ACC112 (cell line): ENCODE measurements at regions not wholly inside any gene's neighbourhood (a gene's known extent, or its start where the extent isn't known, plus 50 kb on each side); places are given as distances from the start of the nearest gene placed in this dataset.

Experiments used
- H2AFZ ChIP-seq: fragments of 200-600 bp; sonication (generic); one replicate; pipeline ENCODE4 v1.6.0; 2017; ENCODE audit warnings: antibody characterized with exemption, low read length; ENCODE audit not compliant: unreplicated experiment
- H3K27ac ChIP-seq: fragments of 200-600 bp; sonication (generic); 2 replicates; pipeline ENCODE4 v1.5.1; 2014; ENCODE audit warnings: low read depth, mild to moderate bottlenecking, antibody characterized with exemption, low read length, moderate library complexity
- H3K27me3 ChIP-seq: fragments of 200-600 bp; sonication (generic); 2 replicates; pipeline ENCODE4 v1.6.1; 2014; ENCODE audit warnings: mild to moderate bottlenecking, antibody characterized with exemption, low read length, moderate library complexity, mixed read lengths; ENCODE audit not compliant: insufficient read depth
- H3K36me3 ChIP-seq: fragments of 200-600 bp; sonication (generic); 2 replicates; pipeline ENCODE4 v1.6.1; 2016; ENCODE audit warnings: mild to moderate bottlenecking, antibody characterized with exemption, low read length, moderate library complexity, mixed read lengths; ENCODE audit not compliant: insufficient read depth
- H3K4me1 ChIP-seq: fragments of 200-600 bp; sonication (generic); one replicate; pipeline ENCODE4 v1.6.1; 2016; ENCODE audit warnings: low read length, mixed read lengths; ENCODE audit not compliant: insufficient read depth, unreplicated experiment, control insufficient read depth
- H3K4me3 ChIP-seq: fragments of 200-600 bp; sonication (generic); 2 replicates; pipeline ENCODE4 v1.5.1; 2014; ENCODE audit warnings: mild to moderate bottlenecking, low read depth, low read length
- H3K79me2 ChIP-seq: fragments of 200-600 bp; sonication (generic); one replicate; pipeline ENCODE4 v1.6.0; 2016; ENCODE audit warnings: low read length; ENCODE audit not compliant: control insufficient read depth, unreplicated experiment, insufficient read depth

DNA sequence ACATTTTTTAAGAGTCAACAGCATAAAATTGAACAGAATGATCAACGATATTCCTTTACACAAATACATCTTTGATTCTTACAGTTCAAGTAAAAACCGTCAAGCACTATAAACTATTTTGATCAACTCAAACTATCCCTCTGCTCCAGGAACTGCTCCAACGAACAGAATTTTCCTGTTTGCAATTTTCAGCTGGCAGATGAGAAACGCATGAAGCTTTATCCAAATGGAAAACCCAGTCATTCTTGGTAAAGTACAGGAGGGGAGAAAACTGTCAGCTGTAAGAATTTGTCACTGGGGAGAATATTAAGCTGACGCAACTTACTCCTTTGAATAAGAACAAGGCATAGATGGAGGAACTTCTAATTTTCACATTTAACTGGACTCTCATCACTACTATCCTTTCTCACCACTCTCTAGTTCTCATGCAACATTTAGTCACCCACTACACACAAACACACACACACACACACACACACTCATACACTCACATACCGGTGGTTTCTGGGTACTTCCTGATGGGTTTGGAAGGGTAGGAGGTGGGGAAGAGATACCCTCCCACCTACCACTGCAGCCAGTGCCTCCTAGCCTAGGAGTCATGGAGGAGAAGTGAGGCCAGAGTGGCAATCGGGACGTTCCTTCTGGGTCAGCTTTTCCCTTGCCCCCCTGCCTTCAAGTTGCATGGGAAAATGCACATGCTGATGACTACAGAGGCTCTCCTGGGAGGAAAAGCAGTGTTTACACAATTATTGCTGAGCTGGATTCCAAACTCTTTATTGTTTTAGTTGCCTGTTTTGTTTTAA, 54.0 kb upstream of the SPATS2L start:
- Histone ChIP-seq H3K36me3 (no peaks in the 10 kb centered on the region), H3K79me2 (no peaks in the 10 kb centered on the region), H3K4me1 (peaks cover 15% of the 10 kb centered on the region), H2AFZ (peak overlapping the region; percentile 80), H3K27ac (peak overlapping the region; percentile 50), H3K4me3 (peak overlapping the region; percentile 47; the same call in 1 of the 2 replicates), H3K27me3 (no peaks in the 10 kb centered on the region)

DNA sequence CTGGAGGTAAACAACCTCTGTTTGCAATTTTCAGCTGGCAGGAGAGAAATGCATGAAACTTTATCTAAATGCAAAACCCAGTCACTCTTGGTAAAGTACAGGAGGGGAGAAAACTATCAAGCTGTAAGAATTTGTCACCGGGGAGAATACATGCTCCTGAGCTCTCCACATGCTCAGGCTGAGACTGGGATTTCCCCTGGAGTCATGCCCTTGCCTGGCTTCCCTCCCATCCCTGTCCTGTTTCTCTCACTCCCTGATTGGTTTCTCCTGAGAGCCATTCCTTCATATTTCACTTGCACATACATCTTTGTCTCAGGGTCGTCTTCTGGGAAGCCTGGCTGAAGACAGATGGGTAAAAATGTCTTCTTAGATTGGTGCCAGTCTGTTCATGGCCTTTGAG, 52.9 kb upstream of the SPATS2L start:
- Histone ChIP-seq H3K36me3 (no peaks in the 10 kb centered on the region), H3K27me3 (no peaks in the 10 kb centered on the region), H3K4me1 (peaks cover 16% of the 10 kb centered on the region), H3K79me2 (no peaks in the 10 kb centered on the region), H3K4me3 (no peak overlapping the region), H2AFZ (no peak overlapping the region), H3K27ac (peak overlapping the region; percentile 50; the same call in 1 of the 2 replicates)

DNA sequence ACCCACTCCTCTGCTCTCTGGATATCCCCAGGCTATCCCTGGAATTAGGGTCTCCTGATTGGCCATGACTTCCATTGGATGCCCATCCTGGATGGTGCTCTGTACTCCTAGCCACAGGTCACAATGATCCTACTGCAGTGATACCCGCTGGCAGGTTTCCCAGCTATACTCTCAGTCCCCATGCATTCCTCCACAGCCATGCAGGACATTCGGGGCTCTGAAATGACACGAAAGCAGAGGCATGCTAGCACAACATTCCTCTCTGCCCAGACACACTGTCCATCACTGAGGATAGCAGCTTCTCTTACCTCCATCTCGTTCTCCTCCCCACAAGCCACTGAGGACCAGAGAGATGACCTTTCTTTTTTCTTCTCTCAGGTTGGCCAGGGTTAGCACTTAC, 51.7 kb upstream of the SPATS2L start:
- Histone ChIP-seq H3K4me3 (no peak overlapping the region), H3K36me3 (no peaks in the 10 kb centered on the region), H3K4me1 (peaks cover 23% of the 10 kb centered on the region), H3K79me2 (no peaks in the 10 kb centered on the region), H3K27me3 (no peaks in the 10 kb centered on the region), H2AFZ (no peak overlapping the region), H3K27ac (no peak overlapping the region)

DNA sequence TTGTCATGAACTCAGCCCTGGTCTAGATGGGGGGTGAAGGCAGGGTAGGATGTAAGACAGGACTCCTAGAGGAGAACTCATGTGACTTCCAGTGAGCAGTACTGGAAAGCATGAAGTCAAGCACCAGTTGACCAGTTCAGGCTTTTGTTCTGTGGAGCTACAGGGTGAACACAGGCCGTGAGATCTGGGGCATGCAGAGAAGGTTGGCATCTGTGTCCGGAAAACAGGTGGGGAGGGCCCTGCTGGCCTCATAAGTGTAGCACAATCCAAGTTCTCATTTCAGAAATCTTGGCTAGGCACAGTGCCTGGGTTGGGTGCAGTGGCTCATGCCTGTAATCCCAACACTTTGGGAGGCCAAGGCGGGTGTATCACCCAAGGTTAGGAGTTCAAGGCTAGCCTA, 50.9 kb upstream of the SPATS2L start:
- H3K27ac ChIP-seq, result no peak overlapping the region
- H2AFZ ChIP-seq, result no peak overlapping the region
- no peak overlapping the region for H3K4me3 ChIP-seq
- H3K79me2 ChIP-seq, result no peaks in the 10 kb centered on the region
- H3K27me3 ChIP-seq, result no peaks in the 10 kb centered on the region
- H3K36me3 ChIP-seq, result no peaks in the 10 kb centered on the region
- H3K4me1 ChIP-seq, result peaks cover 23% of the 10 kb centered on the region
